ENCODE measurements at regions not wholly inside any gene's neighbourhood (a gene's known extent, or its start where the extent isn't known, plus 50 kb on each side); places are given as distances from the start of the nearest gene placed in this dataset.

DNA sequence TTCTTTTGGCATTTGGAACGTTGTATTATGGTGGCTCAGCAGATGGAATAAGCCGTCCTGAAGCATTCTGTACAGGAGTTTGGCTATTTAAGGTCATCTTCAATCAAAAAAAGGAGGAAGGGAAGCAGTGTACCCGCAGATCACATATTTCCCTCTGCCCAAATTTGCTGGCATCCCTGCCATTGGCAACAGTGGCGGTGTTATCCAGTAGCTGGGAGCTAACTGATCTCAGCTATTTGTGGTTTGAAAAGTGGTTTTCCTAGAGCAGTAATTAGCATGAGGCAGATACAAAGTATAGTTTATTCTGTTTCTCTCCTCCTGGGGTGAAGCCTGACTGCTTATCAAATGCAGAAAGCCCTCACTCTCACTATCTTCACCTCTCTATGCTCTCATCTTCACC, 576.8 kb downstream of the QKI start:
- TF ChIP-seq EP300 (IDR thresholded peaks at IDR 0.05; ENCODE audit: low read depth) (no peak), POLR2A (IDR thresholded peaks at IDR 0.05) (no peak)
